ENCODE measurements at regions not wholly inside any gene's neighbourhood (a gene's known extent, or its start where the extent isn't known, plus 50 kb on each side); places are given as distances from the start of the nearest gene placed in this dataset.
"Not testable (repeated sequence)": the region's sequence is repeated elsewhere in the genome, so short reads cannot be mapped to it uniquely, and the experiment has no call there.

- Mint-ChIP-seq H3K27ac (no peak overlapping the region), H3K9me3 (no peaks in the 10 kb centered on the region), H3K36me3 (no peaks in the 10 kb centered on the region), H3K27me3 (peaks cover 11% of the 10 kb centered on the region), H3K4me1 (ENCODE audit: unreplicated experiment) (no peaks in the 10 kb centered on the region), H3K4me3 (no peak overlapping the region)
- no peak for DNase-seq (ENCODE audit: extremely low spot score, unreplicated experiment)
- TF ChIP-seq CTCF (conservative IDR thresholded peaks at IDR 0.05), result no peak
Measured at GRCh38 chr16:8032406-8032805, 557.9 kb downstream of the TMEM114 start.

- not testable (repeated sequence) for H3K9me3 Mint-ChIP-seq; DNase-seq (ENCODE audit: extremely low spot score, unreplicated experiment); H3K4me1 Mint-ChIP-seq (ENCODE audit: unreplicated experiment); H3K36me3 Mint-ChIP-seq; H3K4me3 Mint-ChIP-seq; H3K27ac Mint-ChIP-seq
- H3K27me3 Mint-ChIP-seq, result peaks cover 13% of the 10 kb centered on the region
Measured at GRCh38 chr16:8030004-8030403, 560.3 kb downstream of the TMEM114 start.

GRCh38 chr16:8026450-8026849 lies 563.9 kb downstream of the TMEM114 start:
- no peak for DNase-seq (ENCODE audit: extremely low spot score, unreplicated experiment)
- Mint-ChIP-seq H3K27me3 (peaks cover 13% of the 10 kb centered on the region), H3K9me3 (no peaks in the 10 kb centered on the region), H3K4me3 (no peak overlapping the region), H3K36me3 (no peaks in the 10 kb centered on the region), H3K27ac (no peak overlapping the region), H3K4me1 (ENCODE audit: unreplicated experiment) (no peaks in the 10 kb centered on the region)
- TF ChIP-seq CTCF (conservative IDR thresholded peaks at IDR 0.05), result no peak

- Mint-ChIP-seq H3K36me3 (no peaks in the 10 kb centered on the region), H3K4me1 (ENCODE audit: unreplicated experiment) (no peaks in the 10 kb centered on the region), H3K9me3 (no peaks in the 10 kb centered on the region), H3K27ac (no peak overlapping the region), H3K27me3 (peaks cover 5% of the 10 kb centered on the region), H3K4me3 (no peak overlapping the region)
- TF ChIP-seq CTCF (conservative IDR thresholded peaks at IDR 0.05), result no peak
- DNase-seq (ENCODE audit: extremely low spot score, unreplicated experiment), result no peak
Measured at GRCh38 chr16:8023326-8023725, 567.0 kb downstream of the TMEM114 start.

- Mint-ChIP-seq H3K4me1 (ENCODE audit: unreplicated experiment) (no peaks in the 10 kb centered on the region), H3K9me3 (no peaks in the 10 kb centered on the region), H3K27me3 (no peaks in the 10 kb centered on the region), H3K27ac (no peak overlapping the region), H3K4me3 (no peak overlapping the region), H3K36me3 (no peaks in the 10 kb centered on the region)
- TF ChIP-seq CTCF (conservative IDR thresholded peaks at IDR 0.05), result no peak
- DNase-seq (ENCODE audit: extremely low spot score, unreplicated experiment), result no peak
Measured at GRCh38 chr16:8005096-8005860, 585.0 kb downstream of the TMEM114 start.

- Mint-ChIP-seq H3K4me3 (no peak overlapping the region), H3K4me1 (ENCODE audit: unreplicated experiment) (no peaks in the 10 kb centered on the region), H3K27ac (no peak overlapping the region), H3K36me3 (no peaks in the 10 kb centered on the region), H3K27me3 (peaks cover 11% of the 10 kb centered on the region), H3K9me3 (no peaks in the 10 kb centered on the region)
- DNase-seq (ENCODE audit: extremely low spot score, unreplicated experiment), result no peak
- TF ChIP-seq CTCF (conservative IDR thresholded peaks at IDR 0.05), result no peak
Measured at GRCh38 chr16:7998789-7999453, 591.4 kb downstream of the TMEM114 start.
